ENCODE measurements at regions not wholly inside any gene's neighbourhood (a gene's known extent, or its start where the extent isn't known, plus 50 kb on each side); places are given as distances from the start of the nearest gene placed in this dataset.
A peak's percentile ranks its signal among the peaks of the same experiment; 100 is the strongest.
"Not testable (repeated sequence)": the region's sequence is repeated elsewhere in the genome, so short reads cannot be mapped to it uniquely, and the experiment has no call there.

GRCh38 chr10:108574233-108574632, 1349.1 kb downstream of the XPNPEP1 start:
- no peak for DNase-seq

DNA sequence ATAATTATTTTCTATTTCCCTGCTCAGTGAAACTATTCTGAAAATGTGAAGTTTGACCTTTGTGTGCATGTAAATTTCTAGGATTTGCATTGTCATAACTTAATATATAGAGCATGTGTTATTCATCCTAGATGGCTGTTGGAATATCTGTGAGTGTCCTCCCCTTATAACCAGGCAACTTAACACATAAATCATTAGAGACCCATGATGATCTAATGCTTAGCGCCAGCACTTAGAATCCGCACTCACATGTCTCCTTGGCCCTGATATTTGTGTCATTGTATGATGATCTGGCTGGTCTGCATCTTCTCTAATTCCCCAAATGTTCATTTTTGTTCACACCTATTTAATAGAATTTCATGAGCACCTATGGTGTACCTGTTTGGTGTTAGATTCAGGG, 1354.5 kb downstream of the XPNPEP1 start:
- no peak for DNase-seq

DNA sequence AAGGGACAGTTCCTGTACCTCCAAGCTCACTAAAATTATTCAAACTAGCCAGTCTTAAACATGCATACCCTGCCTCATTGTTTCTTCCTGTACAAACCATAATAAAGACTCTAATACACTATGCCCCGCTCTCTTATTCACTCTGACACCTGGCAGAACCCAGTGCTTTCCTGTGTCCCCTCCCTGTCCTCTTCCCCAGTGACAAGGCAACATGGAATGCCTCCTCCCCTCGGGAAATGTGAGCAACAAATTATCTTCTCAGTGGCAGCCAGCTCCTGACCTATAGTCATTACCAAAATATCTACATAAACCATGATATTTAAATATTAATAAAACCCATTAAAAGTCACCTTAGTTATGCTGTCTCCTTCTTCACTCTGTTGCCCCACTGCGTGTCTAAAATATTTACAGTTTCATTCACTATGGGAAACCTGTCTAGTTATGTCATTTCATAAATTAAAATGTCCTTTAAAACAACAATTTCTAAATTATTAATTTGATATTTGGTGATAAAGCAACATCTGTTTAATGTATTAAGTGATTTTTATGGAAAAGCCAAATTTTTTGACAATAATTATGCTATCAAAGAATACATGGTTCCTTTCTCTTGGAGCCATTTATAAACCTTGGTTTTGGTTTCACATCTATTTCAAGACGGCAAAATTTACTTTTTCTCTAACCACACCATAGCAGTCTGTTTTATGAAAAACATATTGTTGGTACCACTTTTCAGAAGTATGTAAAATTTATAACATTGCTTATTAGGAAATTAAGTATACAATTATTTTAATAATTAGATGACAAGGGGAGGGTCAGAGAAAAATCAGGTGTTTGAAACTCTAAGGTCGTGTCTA, 1355.2 kb downstream of the XPNPEP1 start:
- no peak for DNase-seq

GRCh38 chr10:108566316-108567107, 1356.8 kb downstream of the XPNPEP1 start:
- no peak for DNase-seq

GRCh38 chr10:108562105-108562504, 1361.2 kb downstream of the XPNPEP1 start:
- DNase-seq = no peak

DNA sequence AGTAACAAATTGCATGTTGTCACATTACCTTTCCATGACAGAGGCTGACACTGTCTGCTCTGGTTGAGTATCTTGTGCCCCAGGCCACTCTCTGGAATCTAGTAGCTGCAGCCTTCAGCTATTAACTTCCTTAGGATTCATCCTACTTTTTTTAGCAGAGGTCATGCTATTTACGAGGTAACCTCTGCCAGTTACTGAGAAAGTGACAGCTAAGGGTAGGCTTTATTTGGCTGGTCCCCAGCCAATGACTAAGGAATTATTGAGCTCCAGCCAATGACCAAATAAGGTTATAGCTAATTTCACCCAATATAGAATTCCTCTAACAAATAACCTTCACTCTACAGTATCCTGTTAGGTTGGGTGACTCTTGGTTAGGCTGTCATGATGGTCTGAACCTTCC, 1361.7 kb downstream of the XPNPEP1 start:
- DNase-seq = no peak

DNA sequence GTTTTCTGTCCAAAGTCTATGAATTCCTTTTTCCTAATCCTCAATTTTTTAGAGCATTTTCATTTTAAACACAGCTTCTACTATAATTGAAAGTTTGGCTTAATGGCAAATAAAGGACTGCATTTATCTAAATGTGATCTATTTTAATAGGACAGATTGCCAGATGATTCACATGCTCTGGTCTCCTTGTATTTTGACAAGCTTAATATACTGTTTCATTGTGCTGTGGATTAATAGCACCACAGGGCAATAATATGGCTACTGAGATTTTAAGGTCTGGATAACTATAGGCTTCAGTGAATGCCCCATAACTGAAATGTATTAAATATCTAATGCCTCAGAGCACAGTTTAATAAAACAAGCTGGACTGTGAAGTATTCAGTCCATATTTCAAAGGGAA, 1362.8 kb downstream of the XPNPEP1 start:
- DNase-seq = no peak

- no peak for DNase-seq
Measured at GRCh38 chr10:108556186-108556585, 1367.1 kb downstream of the XPNPEP1 start.

GRCh38 chr10:108545921-108546320, 1377.4 kb downstream of the XPNPEP1 start:
- peak; percentile 49 for DNase-seq

DNA sequence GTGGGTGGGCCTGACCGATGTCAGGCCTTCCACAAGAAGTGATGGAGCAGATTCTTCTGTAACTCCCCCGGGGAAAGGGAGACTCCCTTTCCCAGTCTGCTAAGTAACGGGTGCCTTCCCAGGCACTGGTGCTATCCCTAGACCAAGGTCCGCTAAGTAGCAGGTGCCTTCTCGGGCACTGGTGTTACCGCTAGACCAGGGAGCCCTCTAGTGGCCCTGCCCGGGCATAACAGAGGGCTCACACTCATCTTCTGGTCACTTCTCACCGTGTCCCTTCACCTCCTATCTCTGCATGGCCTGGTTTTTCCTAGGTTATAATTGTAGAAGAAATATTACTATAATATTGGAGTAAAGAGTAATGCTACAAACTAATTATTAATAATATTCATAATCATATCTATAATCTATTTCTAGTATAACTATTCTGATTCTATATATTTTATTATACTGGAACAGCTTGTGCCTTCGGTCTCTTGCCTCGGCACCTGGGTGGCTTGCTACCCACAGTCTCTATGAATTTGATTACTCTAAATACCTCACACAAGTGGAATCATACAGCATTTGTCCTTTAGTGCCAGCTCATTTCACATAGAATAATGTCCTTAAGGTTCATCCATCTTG, 1378.7 kb downstream of the XPNPEP1 start:
- peak; percentile 36 for DNase-seq

- not testable (repeated sequence) for DNase-seq
Measured at GRCh38 chr10:108533551-108533950, 1369.0 kb upstream of the SORCS1 start.

- DNase-seq = no peak
Measured at GRCh38 chr10:108523016-108523800, 1358.7 kb upstream of the SORCS1 start.

- no peak for DNase-seq
Measured at GRCh38 chr10:108521827-108522492, 1357.5 kb upstream of the SORCS1 start.

GRCh38 chr10:108515821-108516220, 1351.3 kb upstream of the SORCS1 start:
- DNase-seq = no peak

DNA sequence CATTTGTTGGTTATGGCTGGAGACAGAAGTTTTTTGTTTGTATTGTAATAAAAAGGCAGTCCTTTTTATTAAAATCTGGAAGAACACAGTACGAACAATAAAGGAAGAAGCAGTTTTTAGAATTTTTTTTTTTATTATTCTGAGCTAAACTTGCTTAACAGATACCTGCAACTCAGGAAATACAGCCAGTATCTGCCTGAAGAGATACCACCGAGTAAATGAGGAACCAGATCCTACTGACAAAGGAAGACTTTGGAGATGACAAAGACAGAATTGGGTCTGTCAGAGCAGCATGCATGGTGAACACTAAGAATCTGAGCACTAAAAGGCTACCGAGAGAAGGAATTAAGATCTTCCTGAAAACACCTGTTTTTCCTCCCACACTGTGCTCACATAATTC, 1335.9 kb upstream of the SORCS1 start:
- DNase-seq = no peak

- DNase-seq = peak; percentile 2
Measured at GRCh38 chr10:108496106-108496505, 1331.6 kb upstream of the SORCS1 start.

DNA sequence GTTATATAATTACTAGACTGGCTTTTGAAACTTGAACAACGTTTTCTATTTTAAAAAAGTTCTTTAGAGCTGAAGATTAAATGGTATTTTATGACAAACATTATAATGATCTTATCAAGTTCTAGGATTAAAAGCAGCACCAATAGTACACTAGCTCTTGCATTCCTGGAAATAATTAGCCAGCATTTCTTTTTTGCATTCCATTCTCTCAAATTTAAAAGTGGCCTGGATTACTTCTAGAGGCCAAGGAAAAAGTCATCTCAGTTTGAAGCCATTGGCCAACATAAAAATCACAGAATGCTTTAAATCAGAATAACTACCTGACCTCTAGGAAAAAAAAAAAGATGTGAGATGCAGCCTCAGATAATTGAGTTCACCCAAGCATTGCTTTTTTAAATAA, 1326.4 kb upstream of the SORCS1 start:
- DNase-seq = no peak

DNA sequence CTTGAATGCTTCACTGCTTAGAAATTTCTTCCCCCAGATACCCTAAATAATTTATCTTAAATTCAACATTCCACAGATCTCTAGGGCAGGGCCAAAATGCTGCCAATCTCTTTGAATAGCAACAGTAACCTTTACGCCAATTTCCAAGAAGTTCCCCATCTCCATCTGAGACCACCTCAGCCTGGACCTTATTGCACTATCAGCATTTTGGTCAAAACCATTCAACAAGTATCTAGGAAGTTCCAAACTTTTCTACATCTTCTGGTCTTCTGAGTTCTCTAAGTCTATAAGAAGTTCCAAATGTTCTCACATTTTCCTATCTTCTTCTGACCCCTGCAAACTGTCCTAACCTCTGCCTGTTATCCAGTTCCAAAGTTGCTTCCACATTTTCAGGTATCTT, 1306.9 kb upstream of the SORCS1 start:
- DNase-seq = no peak

DNA sequence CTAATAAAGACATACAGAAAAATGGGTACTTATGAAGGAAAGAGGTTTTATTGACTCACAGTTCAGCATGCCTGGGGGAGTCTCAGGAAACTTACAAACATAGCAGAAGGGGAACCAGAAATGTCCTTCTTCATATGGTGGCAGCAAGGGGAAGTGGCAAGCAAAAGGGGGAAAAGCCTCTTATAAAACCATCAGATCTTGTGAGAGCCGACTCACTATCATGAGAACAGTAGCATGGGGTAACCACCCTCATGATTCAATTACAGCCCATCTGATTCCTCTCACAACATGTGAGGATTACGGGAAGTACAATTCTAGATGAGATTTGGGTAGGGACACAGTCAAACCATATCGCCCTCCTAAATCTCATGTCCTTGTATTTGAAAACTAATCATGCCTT, 1305.4 kb upstream of the SORCS1 start:
- DNase-seq = peak; percentile 64

GRCh38 chr10:108465871-108466641, 1301.5 kb upstream of the SORCS1 start:
- DNase-seq = no peak

- DNase-seq = no peak
Measured at GRCh38 chr10:108462005-108462404, 1297.5 kb upstream of the SORCS1 start.

All from MV-4-11 (cell line).